ENCODE measurements at regions not wholly inside any gene's neighbourhood (a gene's known extent, or its start where the extent isn't known, plus 50 kb on each side); places are given as distances from the start of the nearest gene placed in this dataset.

GRCh38 chr4:20403290-20403689 is 151.6 kb downstream of the SLIT2 start:
- DNase-seq (ENCODE audit: low spot score): no peak

- no peak for DNase-seq (ENCODE audit: low spot score)
Measured at GRCh38 chr4:20403846-20404245, 152.1 kb downstream of the SLIT2 start.

- DNase-seq (ENCODE audit: low spot score): peak; percentile 26
Measured at GRCh38 chr4:20408611-20409010, 156.9 kb downstream of the SLIT2 start.

GRCh38 chr4:20412072-20412471 is 160.4 kb downstream of the SLIT2 start:
- DNase-seq (ENCODE audit: low spot score): no peak

GRCh38 chr4:20416800-20417199 is 165.1 kb downstream of the SLIT2 start:
- no peak for DNase-seq (ENCODE audit: low spot score)

DNA sequence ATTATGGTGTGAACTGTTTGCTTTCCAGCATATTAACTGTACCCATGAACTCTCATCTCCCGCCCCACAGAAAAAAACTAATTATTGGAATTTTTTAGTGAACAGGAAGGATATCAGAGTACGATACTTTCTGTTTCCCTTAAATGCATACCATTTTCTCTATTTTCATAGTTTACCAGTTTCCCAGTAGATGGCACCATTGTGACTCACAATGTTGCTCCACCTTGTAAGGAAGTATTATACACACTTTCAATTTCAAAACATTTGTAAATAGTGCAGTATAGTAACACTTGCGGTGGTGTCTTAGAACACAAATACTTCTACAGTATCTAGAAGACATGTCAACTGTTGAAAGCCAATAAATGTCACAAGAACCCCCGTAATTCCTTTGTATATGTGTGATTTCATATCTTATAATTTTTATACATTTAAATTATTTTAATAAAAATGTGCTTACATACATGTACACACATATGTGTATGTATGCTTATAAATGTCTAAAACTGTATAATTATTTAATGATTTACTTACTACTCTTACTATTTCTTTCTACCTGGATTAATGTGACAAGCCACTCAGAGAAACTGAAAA is 167.3 kb downstream of the SLIT2 start:
- peak; percentile 54 for DNase-seq (ENCODE audit: low spot score)

DNA sequence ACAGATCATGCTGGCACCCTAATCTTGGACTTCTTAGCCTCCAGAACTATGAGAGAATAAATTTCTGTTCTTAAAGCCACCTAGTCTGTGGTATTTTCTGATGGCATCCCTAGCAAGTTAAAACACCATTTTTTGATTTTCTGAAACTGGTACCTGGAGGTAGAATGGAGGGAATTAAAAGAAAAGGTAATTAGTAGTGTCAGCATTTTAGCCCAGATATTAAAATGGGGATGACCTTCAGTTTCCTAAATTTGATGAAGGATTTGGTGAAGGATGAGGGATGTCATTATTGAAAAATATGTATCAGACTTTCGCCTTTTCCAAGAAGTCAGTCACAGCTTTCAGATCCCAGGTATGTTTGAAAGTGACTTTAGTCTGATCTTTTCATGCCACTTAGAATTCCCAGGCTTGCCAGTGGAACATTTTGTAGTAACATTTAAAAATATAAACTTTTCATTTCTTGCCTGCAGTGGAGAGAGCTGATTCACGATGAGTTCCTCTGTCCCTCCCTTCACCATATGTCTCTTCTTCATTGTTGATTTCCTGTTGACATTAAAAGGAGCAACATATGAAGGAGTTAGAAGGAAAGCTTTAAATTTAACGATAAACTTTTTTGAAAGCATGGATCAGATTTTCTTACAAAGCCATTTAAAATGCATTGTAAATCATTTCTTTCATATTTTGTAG is 169.4 kb downstream of the SLIT2 start:
- no peak for DNase-seq (ENCODE audit: low spot score)

DNA sequence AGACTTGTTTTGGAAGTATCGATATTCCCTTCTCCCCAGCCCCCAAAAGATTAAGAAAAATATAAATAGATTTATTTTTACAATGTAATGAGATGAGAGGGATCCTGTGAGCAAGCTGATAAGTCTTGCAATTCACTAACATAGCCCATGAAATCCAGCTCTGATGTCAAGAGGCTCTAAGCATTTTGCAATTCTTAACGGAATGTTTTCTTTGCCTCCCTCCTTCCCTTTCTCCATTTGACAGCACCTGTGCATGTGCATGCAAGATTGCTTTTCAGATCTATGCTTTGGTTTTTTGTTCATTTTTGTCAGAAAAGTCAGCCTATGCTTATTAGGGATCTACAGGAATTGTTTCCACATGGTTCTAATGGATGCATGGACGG is 169.9 kb downstream of the SLIT2 start:
- no peak for DNase-seq (ENCODE audit: low spot score)

DNA sequence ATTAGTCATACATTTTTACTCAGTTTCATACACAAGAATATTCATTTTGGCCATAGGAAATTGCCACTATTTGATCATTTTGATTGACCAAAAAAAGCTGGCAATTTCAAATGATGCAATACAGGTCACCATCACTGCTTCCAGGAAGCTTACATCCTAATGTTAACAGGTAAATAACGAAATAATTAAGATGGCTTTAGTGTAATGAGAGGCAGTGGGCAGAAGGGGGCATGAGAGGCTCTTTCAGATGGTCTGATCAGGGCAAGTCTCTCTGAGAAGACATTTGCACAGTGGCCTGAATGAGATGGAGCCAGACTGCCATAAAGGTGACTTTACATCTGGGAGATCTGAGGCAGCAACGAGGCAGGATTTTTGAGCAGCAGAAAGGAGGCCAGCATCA is 170.7 kb downstream of the SLIT2 start:
- DNase-seq (ENCODE audit: low spot score): peak; percentile 51

- no peak for DNase-seq (ENCODE audit: low spot score)
Measured at GRCh38 chr4:20423420-20423819, 171.7 kb downstream of the SLIT2 start.

DNA sequence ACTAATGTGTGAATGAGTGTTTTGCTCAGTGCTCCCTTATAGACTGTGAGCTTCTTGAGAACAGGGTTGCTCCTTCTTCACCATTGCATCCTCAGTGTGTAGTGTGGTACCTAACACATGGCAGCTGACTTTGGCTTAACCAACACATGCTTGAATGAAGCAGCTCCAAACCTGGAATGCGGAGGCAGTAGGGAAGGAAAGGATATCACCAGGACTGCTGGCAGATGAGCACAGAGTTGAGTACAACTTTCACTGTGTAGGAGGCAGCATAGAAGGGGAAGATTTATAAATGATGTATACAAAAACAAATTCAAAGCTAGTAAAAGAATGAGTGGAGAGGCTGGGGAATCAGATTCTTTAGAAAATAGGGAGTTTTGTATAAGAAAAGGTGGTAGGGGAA is 174.3 kb downstream of the SLIT2 start:
- no peak for DNase-seq (ENCODE audit: low spot score)

GRCh38 chr4:20428436-20429160 is 176.9 kb downstream of the SLIT2 start:
- no peak for DNase-seq (ENCODE audit: low spot score)

GRCh38 chr4:20430259-20430941 is 178.7 kb downstream of the SLIT2 start:
- no peak for DNase-seq (ENCODE audit: low spot score)

DNA sequence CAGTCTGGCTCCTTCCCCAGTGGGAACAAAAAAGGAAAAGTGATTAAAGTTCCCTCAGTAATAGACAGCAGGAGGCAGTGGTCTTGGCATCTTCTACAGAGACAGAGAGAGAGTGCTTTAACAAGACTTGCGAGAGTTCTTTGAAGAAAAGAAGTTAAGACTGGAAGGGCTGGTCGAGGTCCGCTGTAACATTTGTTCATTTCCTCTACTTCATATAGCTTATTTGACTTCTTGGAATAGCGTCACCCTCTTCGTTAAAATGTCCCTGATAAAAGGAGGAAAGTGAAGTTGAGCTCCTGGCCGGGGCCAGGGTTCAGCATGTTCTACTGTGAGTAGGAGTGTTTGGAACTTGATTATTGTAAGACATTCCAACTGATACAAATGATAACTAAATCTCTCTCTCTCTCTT is 179.8 kb downstream of the SLIT2 start:
- no peak for DNase-seq (ENCODE audit: low spot score)

- no peak for DNase-seq (ENCODE audit: low spot score)
Measured at GRCh38 chr4:20432088-20432487, 180.4 kb downstream of the SLIT2 start.

GRCh38 chr4:20433097-20433705 is 181.5 kb downstream of the SLIT2 start:
- no peak for DNase-seq (ENCODE audit: low spot score)

- no peak for DNase-seq (ENCODE audit: low spot score)
Measured at GRCh38 chr4:20440170-20440569, 188.5 kb downstream of the SLIT2 start.

DNA sequence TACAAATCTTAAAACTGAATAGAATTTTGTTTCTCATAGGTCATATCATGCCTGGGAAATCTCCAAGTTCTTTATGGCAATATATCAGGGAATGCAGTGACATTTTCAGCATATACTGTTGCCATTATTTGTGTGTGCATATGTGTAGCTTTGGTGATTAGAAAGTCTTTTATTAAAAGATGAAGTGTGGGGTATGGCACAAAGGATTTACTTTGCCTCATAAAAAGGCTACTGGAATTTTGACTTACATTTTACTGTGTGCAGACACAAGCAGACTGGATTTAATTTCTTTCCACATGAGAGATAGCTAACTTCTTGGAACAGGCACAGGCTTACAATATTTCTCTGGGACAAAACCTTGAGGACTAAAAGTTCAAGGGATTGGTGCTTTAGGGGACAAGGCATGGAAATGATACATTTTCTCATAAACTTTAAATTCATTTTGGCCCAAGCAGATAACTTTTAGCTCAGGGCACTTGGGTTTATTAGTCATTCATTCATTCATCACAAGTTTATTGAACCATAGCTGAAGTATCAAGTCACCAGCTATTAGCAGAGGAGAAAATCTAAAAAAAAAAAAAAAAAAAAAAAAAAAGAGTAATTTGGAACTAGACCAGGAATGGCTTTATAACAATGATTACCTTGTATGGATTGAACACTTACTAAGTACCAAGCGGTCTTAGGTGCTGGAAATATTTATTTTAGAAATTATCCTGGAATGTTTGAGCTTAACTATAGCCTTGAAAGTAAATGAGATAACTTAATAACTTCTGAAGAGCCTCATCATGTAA is 191.5 kb downstream of the SLIT2 start:
- DNase-seq (ENCODE audit: low spot score): no peak

DNA sequence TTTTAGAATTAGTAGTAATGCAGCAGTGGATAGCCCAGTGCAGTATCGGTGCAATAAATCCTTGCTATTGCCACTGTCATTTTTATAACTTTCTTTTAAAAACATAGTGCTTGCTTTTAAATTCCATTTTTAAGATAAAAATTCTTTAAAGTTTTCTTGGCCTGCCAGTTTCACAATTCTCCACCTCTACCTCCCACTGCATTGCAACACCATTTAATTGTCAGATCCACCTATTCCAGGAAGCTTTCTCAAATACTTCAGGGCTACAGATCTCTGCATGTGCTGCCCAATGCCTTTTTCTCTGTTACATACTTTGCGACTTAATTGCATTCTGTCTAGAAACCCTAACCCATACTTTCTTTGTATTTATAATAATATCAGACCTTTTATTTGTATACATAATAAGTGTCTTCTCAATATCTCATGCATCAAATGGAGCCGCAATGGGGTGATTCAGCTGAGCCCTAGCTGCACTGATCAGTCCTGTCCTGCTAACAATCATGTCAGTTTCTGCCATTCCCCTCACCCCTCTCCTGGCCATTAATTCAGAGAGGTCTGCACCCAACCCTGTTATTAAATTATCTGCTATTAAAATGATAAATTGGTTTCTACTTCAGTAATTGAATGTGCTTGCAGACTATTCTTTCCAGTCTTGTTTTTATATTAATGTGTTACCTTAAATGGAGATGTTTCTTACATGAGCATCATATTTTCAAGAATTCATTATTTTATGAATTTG is 193.1 kb downstream of the SLIT2 start:
- no peak for DNase-seq (ENCODE audit: low spot score)

DNA sequence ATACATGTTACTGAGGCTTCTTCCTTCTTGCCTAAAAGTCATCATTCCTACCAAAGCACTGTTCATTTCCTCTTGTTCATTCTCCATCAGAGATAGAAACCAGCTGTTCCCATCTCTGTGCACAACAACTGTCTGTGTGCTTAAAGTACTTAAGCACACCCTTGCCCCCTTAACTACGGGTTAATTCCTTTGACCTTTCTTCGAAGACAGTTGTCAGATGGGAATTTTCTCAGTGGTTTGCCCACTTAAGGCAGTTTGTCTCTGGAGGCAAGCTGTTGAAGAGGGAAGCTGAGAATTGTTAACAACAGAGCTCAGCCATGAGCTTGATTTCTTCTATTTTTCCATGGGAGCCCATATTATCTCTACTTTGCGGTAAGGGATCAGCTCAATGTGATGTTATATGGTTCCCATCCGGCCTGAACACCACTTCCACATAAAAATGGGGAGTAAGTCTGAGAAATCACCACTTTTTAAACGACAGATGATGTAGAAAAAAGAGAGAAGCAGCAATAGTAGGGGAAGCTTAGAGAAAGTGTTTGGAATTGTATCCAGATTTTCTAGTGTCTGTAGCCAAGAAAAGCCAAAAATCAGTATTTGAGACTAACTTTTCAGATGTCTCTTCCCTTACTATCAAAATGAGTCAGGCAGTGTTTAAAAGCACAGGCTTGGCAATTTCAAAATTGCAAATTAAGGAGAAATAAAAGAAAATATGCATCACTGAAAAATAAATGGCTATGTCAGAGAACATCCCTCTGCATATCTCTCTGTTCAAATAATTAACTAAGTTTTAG is 194.4 kb downstream of the SLIT2 start:
- DNase-seq (ENCODE audit: low spot score): no peak

All from A172 (cell line).